Hematopoietic multipotent progenitor cell treated with erythropoietin and hydrocortisone succinate and interleukin-3 and kit ligand, for 8 days (in vitro differentiated cells): ENCODE measurements at regions not wholly inside any gene's neighbourhood (a gene's known extent, or its start where the extent isn't known, plus 50 kb on each side); places are given as distances from the start of the nearest gene placed in this dataset.
"Not testable (repeated sequence)": the region's sequence is repeated elsewhere in the genome, so short reads cannot be mapped to it uniquely, and the experiment has no call there.

Experiments
- DNase-seq: peaks from one replicate; pipeline ENCODE4 v3.0.0-alpha.2; 2015

GRCh38 chrX:63285375-63285774 lies 65.8 kb downstream of the SPIN4 start:
- DNase-seq = no peak

GRCh38 chrX:63284659-63285058 lies 66.5 kb downstream of the SPIN4 start:
- no peak for DNase-seq

- DNase-seq = no peak
Measured at GRCh38 chrX:63283348-63283747, 67.8 kb downstream of the SPIN4 start.

- no peak for DNase-seq
Measured at GRCh38 chrX:63282828-63283227, 68.3 kb downstream of the SPIN4 start.

GRCh38 chrX:63282077-63282476 lies 69.1 kb downstream of the SPIN4 start:
- no peak for DNase-seq

GRCh38 chrX:63281465-63281864 lies 69.7 kb downstream of the SPIN4 start:
- no peak for DNase-seq

- not testable (repeated sequence) for DNase-seq
Measured at GRCh38 chrX:63277394-63277793, 73.7 kb downstream of the SPIN4 start.

GRCh38 chrX:63275127-63275526 lies 76.0 kb downstream of the SPIN4 start:
- peak; percentile 32 for DNase-seq

GRCh38 chrX:63270873-63271272 lies 80.3 kb downstream of the SPIN4 start:
- no peak for DNase-seq

- no peak for DNase-seq
Measured at GRCh38 chrX:63258144-63258543, 93.0 kb downstream of the SPIN4 start.

- DNase-seq = peak; percentile 79
Measured at GRCh38 chrX:63250253-63250868, 100.8 kb downstream of the SPIN4 start.

GRCh38 chrX:63242689-63243088 lies 108.4 kb downstream of the SPIN4 start:
- not testable (repeated sequence) for DNase-seq

- DNase-seq = not testable (repeated sequence)
Measured at GRCh38 chrX:63235963-63236362, 115.2 kb downstream of the SPIN4 start.

- not testable (repeated sequence) for DNase-seq
Measured at GRCh38 chrX:63233013-63233412, 118.1 kb downstream of the SPIN4 start.

GRCh38 chrX:63218202-63218601 lies 132.9 kb downstream of the SPIN4 start:
- DNase-seq = not testable (repeated sequence)

GRCh38 chrX:63217549-63217948 lies 133.6 kb downstream of the SPIN4 start:
- DNase-seq = not testable (repeated sequence)

GRCh38 chrX:63209645-63210044 lies 141.5 kb downstream of the SPIN4 start:
- DNase-seq = not testable (repeated sequence)

GRCh38 chrX:63209128-63209527 lies 142.0 kb downstream of the SPIN4 start:
- not testable (repeated sequence) for DNase-seq

GRCh38 chrX:63204266-63205074 lies 146.7 kb downstream of the SPIN4 start:
- not testable (repeated sequence) for DNase-seq

GRCh38 chrX:63201987-63202386 lies 149.1 kb downstream of the SPIN4 start:
- DNase-seq = not testable (repeated sequence)

GRCh38 chrX:63198693-63199092 lies 152.4 kb downstream of the SPIN4 start:
- not testable (repeated sequence) for DNase-seq

GRCh38 chrX:63192366-63193041 lies 158.6 kb downstream of the SPIN4 start:
- DNase-seq = not testable (repeated sequence)

- DNase-seq = no peak
Measured at GRCh38 chrX:63186137-63186536, 165.0 kb downstream of the SPIN4 start.

- DNase-seq = not testable (repeated sequence)
Measured at GRCh38 chrX:63179852-63180251, 171.3 kb downstream of the SPIN4 start.
